GOT3 (cell line): ENCODE measurements at regions not wholly inside any gene's neighbourhood (a gene's known extent, or its start where the extent isn't known, plus 50 kb on each side); places are given as distances from the start of the nearest gene placed in this dataset.
"Not testable (repeated sequence)": the region's sequence is repeated elsewhere in the genome, so short reads cannot be mapped to it uniquely, and the experiment has no call there.

ENCODE experiments used
- DNase-seq: peaks from one replicate; lab custom pipeline; 2025; ENCODE audit warnings: mixed read lengths; lab: John Stamatoyannopoulos, UW

DNA sequence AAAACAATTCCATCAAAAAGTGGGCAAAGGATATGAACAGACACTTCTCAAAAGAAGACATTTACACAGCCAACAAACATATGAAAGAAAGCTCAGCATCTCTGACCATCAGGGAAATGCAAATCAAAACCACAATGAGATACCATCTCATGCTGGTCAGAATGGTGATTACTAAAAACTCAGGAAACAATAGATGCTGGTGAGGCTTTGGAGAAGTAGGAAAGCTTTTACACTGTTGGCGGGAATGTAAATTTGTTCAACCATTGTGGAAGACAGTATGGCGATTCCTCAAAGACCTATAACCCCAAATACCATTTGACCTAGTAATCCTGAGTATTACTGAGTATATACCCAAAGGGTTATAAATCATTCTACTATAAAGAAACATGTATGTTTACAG lies 452.9 kb downstream of the SEMA3D start:
- DNase-seq = not testable (repeated sequence)

DNA sequence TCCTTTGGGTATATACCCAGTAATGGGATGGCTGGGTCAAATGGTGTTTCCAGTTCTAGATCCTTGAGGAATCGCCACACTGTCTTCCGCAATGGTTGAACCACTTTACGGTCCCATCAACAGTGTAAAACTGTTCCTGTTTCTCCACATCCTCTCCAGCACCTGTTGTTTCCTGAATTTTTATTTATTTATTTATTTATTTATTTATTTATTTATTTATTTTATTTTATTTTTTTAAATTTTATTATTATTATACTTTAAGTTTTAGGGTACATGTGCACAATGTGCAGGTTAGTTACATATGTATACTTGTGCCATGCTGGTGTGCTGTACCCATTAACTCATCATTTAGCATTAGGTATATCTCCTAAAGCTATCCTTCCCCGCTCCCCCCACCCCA lies 456.0 kb downstream of the SEMA3D start:
- DNase-seq = not testable (repeated sequence)

DNA sequence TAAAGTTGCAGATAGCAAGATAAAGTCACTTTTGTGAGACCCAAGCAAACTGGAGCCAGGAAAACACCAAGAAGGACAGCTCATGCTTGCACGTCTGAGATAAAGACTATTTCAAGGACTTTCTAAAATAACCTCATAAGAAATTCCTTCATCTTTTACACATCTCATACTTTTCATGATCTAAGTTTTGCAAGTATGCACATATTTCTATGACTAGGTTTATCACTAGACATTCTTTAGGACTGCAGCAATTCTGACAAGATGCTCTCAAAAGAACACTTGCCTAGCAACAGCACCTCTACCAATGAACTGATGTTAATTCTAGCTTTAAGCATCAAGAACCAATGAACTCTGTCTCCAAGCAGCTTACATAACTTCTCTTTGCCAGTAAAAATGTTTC lies 457.6 kb downstream of the SEMA3D start:
- no peak for DNase-seq

DNA sequence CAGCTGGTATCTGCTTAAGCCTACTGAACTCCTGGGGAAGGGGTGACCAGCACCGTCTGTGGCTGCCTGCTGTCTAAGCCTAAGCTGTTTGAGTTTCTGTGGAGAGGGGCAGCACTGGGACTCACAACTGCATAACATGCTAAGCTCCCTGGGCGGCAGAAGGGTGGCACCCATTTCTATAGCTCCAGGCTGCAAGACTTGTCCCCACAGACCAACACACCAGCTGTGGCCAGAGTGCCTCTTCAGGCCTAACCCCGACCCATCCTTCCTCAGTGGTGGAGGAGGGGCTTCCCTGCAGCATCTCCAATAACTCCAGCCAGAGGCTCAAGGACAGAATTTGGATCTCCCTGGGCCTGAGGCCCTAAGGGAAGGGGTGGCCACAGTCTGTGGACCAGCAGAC lies 464.1 kb downstream of the SEMA3D start:
- DNase-seq = no peak

DNA sequence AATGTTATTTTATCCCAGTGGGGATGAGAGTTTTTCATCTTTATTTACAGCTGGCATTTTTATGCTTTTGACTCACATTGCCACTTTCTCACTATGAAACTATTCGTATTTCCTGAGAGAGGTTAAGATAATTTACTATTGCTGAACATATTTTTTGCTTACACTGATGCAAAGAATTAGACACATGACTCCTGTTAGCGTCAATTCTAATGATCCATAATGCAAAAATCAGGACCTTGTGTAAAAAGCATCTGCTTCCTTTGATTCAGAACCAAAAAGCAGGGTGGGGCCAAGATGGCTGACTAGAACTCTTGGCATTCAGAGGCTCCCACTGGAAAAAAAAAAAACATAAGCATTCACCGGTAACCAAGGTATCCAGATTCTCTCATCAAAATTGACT lies 464.8 kb downstream of the SEMA3D start:
- DNase-seq = no peak

DNA sequence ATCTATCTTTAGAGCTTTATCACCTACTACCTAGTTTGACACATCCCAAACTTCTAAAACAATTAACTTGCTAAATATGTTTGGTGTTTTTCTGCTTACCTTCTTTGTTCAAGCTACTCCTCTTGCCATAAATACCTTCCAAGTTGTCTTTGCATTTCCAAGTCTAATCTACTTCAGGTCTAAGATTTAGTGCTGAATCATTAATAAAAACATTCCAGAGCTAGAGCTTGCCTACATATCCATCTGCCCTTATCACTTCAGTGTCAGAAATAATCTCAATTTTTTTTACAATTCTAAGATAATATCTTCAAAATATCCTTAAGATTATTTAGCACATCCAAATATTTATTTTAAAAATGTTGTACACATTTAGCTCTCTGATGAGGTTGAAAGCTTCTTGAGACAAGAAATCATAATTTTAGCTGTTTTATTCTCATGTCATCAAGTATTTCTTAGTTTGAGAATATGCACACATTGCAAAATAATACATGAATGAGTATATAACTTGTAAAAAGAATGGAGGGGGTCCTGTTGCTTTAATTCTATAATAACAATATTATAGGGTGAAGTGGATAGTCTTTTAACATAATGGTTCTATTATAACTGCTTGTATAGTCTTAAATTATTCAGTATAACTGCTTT lies 466.3 kb downstream of the SEMA3D start:
- DNase-seq = no peak

DNA sequence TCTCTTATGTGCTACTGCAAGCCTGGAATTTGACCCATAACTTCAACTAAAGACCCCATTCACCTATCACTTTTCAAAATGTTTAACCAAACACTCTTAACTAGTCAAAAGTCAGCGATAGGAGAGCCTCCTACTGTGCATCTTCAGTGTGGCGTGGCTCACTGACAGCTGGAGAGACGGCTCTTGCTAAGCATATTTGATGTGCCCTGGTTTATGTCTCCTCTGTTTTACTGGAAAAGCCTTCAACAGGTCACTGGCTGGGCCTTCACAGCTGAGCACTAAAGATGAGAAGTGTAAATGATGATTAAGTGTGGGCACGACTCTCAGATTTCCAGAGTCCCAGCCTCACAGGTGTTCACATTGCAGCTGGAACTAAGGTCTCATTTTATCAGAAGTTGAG lies 472.1 kb downstream of the SEMA3D start:
- no peak for DNase-seq

DNA sequence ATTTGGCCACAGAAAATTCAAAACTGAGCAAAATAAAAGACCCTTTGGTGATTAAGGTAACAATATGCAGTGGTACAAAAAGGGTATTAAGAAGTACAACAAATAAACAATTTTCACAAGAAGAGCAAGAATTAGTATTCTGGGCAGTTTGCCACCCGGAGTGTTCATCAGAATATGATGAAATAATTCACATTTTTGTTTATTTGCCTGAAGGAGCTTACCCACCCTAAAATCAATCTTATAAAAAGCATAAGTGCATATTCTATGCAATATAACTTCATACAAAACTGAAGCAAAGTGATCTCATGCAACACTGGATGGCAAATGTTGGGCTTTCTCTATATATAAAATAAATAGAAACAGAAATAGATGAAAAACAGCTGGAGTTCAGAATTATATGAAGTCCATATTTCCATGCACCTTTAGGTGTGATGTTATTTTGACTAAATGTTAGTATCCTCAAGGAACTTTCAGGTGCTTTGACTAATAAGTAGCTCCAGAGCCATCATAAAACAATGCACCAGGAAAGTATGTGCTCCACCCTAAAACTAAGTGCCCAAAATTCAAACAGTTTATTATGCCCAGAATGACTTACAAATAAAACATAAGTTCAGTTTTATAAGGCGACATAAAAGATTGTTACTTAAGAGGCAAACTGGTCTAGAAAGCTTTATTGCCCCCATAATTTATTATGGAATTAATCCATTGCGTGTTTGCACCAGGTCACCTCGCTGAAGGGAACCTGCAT lies 474.3 kb downstream of the SEMA3D start:
- DNase-seq = no peak

DNA sequence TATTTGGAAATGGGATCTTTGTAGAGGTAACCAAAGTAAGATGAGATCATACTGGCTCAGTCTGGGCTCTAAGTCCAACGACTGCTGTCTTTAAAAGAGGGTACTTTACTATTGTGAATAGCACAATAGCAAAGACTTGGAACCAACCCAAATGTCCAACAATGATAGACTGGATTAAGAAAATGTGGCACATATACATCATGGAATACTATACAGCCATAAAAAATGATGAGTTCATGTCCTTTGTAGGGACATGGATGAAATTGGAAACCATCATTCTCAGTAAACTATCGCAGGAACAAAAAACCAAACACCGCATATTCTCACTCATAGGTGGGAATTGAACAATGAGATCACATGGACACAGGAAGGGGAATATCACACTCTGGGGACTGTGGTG lies 476.3 kb downstream of the SEMA3D start:
- DNase-seq = not testable (repeated sequence)

DNA sequence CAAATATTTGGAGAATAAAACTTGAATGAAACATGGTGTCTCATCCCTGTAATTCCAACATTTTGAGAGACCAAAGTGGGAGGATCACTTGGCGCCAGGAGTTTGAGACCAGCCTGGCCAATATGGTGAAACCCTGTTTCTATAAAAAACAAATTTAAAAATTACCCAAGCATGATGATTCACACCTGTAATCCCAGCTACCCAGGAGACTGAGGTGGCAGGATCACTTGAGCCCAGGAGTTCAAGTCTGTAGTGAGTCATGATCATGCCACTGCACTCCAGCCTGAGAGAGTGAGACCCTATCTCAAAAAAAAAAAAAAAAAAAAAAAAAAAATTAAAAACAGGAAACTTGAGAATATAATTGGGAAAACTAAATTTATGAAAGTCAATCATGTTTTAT lies 481.1 kb downstream of the SEMA3D start:
- DNase-seq = no peak

DNA sequence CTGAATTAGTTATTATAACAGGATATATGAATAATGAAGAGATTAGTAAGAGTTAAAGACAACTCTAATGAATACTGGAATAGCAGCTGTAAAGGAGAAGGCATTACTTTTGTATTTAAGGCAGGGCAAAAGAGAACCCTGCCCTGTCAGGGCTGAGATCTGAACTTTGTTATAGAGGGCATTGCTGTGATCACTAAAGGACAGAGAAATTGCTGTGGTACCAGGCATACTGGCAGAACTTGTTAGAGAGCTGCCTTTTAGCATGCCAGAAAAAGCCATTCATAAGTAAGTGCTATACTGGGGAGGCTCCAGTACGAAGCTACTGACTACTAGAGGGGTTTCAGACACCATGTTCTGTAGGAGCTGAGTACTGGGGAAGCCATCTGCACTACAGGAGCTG lies 481.8 kb downstream of the SEMA3D start:
- no peak for DNase-seq

DNA sequence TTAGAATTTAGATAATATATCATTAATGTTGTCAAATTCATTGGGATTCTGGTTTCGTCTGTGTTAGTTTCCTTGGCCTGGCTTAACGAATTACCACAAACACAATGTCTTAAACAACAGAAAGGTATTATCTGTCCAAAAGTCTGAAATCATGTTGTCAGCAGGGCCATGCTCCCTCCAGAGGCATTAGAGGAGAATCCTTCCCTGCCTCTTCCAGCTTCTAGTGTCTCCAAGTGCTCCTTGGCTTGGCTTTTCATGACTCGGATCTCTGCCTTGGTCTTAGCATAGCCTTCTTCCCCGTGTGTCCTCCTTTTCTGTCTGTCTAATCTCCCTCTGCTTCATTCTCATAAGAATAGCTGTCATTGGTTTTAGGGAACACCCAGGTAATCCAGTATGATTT lies 482.5 kb downstream of the SEMA3D start:
- no peak for DNase-seq

DNA sequence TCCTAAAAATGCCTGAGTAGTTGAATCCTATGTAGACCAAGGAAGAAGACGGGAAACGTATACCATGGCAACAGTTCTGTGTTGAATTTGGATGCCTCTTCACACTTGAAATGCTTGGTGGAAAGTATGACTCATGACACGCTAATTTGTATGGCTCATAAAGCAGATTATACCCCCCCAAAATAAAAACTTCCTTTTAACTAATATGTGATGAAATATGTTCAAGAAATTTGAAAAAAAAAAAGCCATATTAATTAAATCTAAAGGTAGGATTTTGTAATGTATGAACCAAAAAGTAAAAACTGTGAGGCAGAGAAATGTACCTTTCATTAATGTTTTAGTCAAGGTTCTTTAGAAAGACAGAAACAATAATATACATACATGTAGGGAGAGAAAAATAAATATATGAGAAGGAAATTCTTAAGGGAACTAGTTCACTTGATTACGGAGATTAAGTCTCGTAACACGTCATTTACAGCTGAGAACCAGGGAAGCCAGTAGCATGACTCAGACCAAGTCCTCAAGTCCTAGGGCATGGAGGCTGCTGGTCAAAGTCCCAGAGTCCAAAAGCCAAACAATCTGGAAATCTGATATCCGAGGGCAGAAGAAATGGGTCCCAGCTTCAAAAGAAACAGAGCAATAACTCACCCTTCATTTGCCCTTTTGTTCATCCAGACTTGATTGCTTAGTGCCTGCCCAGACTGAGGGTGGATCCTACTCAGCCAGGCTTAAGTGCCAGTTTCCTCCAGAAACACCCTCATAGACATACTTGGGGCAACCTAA lies 485.1 kb downstream of the SEMA3D start:
- no peak for DNase-seq

DNA sequence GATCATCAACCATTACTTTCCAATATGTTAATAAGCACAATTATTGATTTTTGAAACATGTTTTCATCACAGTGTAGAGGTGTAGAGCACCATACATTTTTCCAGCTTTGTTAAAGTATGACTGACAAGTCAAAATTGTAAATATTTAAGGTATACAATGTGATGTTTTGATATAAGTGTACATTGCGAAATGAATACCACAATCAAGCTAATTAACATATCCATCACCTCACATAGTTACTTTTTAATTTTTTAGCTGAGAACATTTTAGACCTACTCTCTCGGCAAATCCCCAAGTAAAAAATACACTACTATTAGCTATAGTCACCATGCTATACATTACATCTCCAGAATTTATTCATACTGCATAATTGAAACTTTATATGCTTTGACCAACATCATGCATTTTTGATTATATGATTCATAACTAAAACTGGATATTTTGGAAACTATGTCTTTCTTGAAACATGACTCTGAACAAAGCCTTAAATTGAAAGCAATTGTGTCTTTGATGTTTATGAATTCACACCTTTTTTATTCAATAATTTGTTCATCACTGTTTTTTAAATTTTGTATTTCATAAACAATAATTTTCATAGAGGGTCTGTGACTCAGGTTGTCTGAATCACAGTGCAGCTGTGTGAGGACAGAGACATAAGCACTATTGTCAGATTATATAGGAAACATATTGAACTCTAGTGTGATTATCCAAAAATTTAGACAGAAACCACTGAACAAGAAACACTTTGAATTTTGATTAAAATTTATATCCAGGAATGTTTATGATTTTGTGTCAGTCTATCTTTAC lies 486.1 kb downstream of the SEMA3D start:
- no peak for DNase-seq

DNA sequence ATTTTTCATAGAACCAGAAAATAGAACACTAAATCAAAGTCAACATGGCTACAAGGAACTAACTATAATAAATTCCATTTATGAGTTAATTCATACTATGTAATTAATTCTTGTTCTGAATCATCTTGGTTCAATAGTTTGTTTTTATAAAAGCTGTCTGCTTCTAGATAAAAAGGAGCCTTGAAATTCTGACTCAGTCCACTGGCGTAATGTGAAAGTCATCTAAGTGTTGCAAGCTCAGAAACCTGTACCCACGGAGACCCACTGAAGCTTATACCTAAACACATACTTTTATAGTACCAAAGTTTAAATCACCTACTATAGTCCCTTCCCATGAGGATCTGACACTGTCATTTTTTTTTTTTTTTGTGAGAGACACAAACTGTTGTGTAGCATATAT lies 489.4 kb downstream of the SEMA3D start:
- no peak for DNase-seq

DNA sequence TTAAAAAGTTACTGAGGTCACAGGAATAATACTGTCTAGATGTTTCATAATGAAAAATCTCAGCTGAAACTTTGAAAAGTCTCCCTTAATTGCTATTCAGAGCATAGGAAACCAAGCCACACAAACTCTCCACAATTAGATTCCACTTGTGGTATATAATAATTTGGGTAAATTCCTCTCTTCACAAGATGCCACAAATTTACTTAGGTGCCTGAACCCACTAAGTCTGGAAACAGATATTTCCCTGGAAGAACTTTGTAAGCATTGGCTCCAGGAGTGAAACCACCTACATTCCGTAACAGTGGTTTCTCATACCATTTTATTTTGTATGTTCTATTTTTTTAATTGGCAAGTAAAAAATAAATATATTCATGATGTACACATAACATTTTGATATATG lies 493.4 kb downstream of the SEMA3D start:
- DNase-seq = no peak

DNA sequence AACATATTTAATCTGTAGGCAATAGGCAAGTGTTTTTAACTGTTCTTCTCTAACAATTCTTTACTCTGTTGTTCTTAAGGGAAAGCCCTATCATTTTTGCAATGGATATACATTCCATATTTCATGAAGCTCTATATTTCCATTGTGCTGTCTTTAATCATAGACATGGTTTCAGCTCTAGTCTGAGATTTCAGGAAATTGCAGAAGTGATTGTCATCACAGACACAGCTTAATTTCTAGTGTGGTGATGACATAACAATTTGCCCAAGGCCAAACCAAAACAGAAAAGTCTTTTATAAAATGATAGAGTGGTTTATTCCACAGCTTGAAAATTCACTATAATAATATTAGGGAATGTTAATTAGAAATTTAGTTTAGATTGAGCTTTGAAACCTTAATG lies 494.1 kb upstream of the SEMA3A start:
- DNase-seq = no peak

DNA sequence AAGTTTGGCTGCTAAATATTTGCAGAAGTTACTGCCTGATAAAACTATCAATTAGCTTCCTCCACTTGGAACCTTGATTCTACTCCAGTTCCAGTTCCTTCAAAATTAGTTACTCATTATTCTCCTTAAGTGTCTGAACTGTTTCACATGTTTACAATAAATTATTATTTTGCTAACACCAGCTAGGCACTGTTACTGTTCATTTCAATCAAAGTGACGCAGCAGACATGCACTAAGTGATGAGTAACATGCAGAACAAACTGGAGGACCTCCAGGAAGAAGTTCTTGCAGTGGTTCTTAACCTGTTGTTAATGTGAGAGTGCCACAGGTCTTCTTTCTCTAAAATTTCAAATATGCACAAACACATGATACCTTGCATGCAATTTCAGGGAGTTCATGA lies 491.8 kb upstream of the SEMA3A start:
- no peak for DNase-seq

DNA sequence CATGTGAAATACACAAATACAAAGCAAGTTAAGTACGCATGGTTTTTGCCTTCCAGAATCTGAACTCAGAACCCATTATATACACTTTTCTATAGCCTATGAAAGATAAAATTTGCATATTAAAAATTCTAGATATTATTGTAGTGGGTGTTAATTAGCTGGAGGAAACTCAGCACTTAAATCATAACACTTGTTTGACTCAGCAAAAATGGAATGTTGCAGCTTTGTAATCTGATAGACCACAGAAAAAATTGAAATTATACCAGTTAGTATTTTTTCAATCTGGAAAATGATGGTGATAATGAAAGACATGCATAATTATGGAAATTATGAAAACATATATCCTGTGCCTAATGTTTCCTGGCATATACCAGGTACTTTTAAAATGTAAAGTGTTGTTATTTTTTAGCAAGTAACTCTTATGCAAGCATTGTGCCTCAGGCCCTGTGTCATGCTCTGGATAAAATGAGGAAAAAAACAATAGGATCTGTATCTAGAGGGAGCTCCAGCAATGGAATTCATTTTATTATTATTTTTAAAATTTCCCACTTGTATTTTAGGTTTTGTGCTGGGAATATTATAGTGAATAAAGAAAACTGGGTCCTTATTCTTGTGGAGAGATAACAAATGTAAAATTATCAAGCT lies 490.4 kb upstream of the SEMA3A start:
- no peak for DNase-seq

DNA sequence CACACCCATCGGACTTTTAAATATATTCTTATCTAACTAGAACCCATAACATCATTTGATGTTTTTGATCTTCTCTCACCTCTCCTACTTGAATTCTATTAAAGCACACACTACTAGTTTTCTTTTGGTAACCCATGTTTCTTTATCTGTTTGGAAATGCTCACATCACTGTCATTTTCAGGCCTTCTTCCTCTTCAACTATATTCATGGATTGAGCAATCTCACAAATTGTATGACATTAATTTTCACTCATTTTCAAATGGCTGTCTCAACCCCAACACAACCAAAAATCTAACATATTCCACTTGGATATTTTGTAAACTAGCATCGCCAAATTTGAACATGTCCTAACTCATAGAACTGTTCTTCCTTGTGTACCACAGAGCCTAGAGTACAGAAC lies 488.0 kb upstream of the SEMA3A start:
- DNase-seq = no peak

DNA sequence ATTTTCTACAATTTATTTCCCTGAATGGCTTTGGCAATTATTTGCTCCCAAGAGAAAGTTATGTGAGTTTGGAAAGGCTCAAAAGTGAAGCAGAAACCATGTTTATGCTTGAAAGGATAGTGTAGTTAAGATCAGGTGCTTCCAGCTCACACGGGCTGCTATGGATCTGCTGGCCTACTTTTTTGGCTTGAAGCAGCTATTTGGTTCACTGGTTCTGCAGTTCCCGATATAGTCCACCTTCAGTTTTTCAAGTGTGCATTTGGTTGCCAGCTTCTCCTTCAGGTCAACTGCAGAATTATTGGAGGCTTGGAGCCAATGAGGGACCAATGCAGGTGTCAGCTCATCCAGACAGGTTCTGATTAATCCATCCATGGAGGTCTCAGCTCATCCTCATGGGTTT lies 484.3 kb upstream of the SEMA3A start:
- DNase-seq = no peak
